ENCODE measurements at regions not wholly inside any gene's neighbourhood (a gene's known extent, or its start where the extent isn't known, plus 50 kb on each side); places are given as distances from the start of the nearest gene placed in this dataset.
"Not testable (repeated sequence)": the region's sequence is repeated elsewhere in the genome, so short reads cannot be mapped to it uniquely, and the experiment has no call there.

DNA sequence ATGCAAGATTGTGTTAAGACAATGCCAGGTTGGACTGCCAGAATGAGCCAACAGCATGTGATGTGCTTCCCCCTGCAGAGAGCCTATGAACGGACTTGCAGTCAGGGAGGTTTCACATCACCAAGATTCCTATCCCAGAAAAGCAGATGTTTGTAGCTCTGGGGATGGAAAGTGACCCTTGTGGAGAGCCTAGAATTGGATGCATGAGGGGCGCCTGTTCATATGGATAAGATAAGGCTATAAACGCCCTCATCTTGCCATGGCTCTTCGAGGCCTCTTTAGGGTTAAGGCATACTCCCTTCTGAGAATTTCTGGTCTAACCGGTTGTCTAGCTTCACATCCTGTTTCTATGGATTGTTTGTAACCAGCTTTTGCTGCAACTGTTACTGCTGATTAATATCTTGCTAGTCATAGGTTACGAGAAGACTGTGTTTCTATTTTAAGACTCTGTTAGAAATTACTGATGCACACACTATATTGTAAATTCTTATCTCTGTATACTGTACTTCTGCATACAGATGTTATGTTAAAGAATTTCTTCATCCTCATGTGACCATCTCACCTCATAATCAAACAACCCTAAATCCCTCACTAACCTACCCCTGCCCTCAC, 295.8 kb downstream of the PTGER3 start:
- TF ChIP-seq, protein P1, sequence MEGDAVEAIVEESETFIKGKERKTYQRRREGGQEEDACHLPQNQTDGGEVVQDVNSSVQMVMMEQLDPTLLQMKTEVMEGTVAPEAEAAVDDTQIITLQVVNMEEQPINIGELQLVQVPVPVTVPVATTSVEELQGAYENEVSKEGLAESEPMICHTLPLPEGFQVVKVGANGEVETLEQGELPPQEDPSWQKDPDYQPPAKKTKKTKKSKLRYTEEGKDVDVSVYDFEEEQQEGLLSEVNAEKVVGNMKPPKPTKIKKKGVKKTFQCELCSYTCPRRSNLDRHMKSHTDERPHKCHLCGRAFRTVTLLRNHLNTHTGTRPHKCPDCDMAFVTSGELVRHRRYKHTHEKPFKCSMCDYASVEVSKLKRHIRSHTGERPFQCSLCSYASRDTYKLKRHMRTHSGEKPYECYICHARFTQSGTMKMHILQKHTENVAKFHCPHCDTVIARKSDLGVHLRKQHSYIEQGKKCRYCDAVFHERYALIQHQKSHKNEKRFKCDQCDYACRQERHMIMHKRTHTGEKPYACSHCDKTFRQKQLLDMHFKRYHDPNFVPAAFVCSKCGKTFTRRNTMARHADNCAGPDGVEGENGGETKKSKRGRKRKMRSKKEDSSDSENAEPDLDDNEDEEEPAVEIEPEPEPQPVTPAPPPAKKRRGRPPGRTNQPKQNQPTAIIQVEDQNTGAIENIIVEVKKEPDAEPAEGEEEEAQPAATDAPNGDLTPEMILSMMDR (IDR thresholded peaks at IDR 0.05): not testable (repeated sequence)
- not testable (repeated sequence) for TF ChIP-seq EZH2 (IDR thresholded peaks at IDR 0.05; ENCODE audit: borderline replicate concordance, insufficient read depth, low read depth, low read length, poor library complexity, severe bottlenecking)
